HEK293 (cell line): ENCODE measurements at regions not wholly inside any gene's neighbourhood (a gene's known extent, or its start where the extent isn't known, plus 50 kb on each side); places are given as distances from the start of the nearest gene placed in this dataset.

Experiments used
- CTCF ChIP-seq: fragments of 450-650 bp; formaldehyde crosslinking; IDR thresholded peaks from 2 replicates; pipeline ENCODE4 v1.5.1; 2016; ENCODE audit warnings: missing biosample characterization, missing genetic modification characterization
- PRDM10 ChIP-seq: fragments of 450-650 bp; formaldehyde crosslinking; IDR thresholded peaks from 2 replicates; pipeline ENCODE4 v1.5.1; 2016; ENCODE audit warnings: missing biosample characterization, missing genetic modification characterization
- ZBTB49 ChIP-seq: fragments of 450-650 bp; formaldehyde crosslinking; IDR thresholded peaks from 2 replicates; pipeline ENCODE4 v1.5.1; 2016; ENCODE audit warnings: missing biosample characterization, missing genetic modification characterization, low read depth
- ZNF174 ChIP-seq: fragments of 450-650 bp; formaldehyde crosslinking; IDR thresholded peaks from 2 replicates; pipeline ENCODE4 v1.5.0; 2017; ENCODE audit warnings: missing biosample characterization, mild to moderate bottlenecking, missing genetic modification characterization
- ZNF24 ChIP-seq: fragments of 450-650 bp; formaldehyde crosslinking; IDR thresholded peaks from 2 replicates; pipeline ENCODE4 v1.5.1; 2016; ENCODE audit warnings: missing biosample characterization, missing genetic modification characterization
- ZNF677 ChIP-seq: fragments of 450-650 bp; IDR thresholded peaks from 2 replicates; pipeline ENCODE4 v1.5.0; 2018; ENCODE audit warnings: missing biosample characterization, mild to moderate bottlenecking, missing genetic modification characterization, moderate library complexity

- no peak for TF ChIP-seq ZNF174 (tag by site-specific recombination)
- no peak for TF ChIP-seq CTCF (tag by site-specific recombination)
- no peak for TF ChIP-seq ZBTB49 (tag by site-specific recombination)
- TF ChIP-seq ZNF24 (tag by site-specific recombination): no peak
- no peak for TF ChIP-seq ZNF677 (tag by site-specific recombination)
- no peak for TF ChIP-seq PRDM10 (tag by site-specific recombination)
Observed at GRCh38 chr1:193929374-193930033, 743.1 kb upstream of the B3GALT2 start.
